Ovary (tissue), 7 donors: ENCODE measurements at regions not wholly inside any gene's neighbourhood (a gene's known extent, or its start where the extent isn't known, plus 50 kb on each side); places are given as distances from the start of the nearest gene placed in this dataset. TPM values are rescaled to one million over a fixed set of nuclear protein-coding genes. Genes with fewer than 3 reads are reported as not detected.

ENCODE experiments used
- DNase-seq, 5 donors: peaks; one replicate each; pipeline ENCODE4 v3.0.0-alpha.2; 2019 to 2020
- H3K27ac ChIP-seq, 2 donors: fragments of 200-600 bp; one replicate each; pipeline versions ENCODE4 v1.5.1 to v1.8.0; 2019 to 2022
- H3K27me3 ChIP-seq: fragments of 200-600 bp; one replicate; pipeline ENCODE4 v1.8.0; 2022
- H3K36me3 ChIP-seq: fragments of 200-600 bp; sonication (generic); one replicate; pipeline ENCODE4 v1.5.1; 2019
- H3K4me1 ChIP-seq: one replicate; pipeline ENCODE4 v1.8.1; 2013; ENCODE audit warnings: mild to moderate bottlenecking, moderate library complexity; ENCODE audit not compliant: insufficient read depth
- H3K4me3 ChIP-seq: fragments of 200-600 bp; sonication (generic); one replicate; pipeline ENCODE4 v1.5.1; 2017
- H3K9me3 ChIP-seq, 2 donors: fragments of 200-600 bp in 1 of 2; sonication (generic) in 1 of 2; one replicate each; pipeline versions ENCODE4 v1.5.1 to v1.8.1; 2013 to 2019; ENCODE audit warnings: mild to moderate bottlenecking in 1 of 2, moderate library complexity in 1 of 2
- EP300 ChIP-seq: sonication (generic); formaldehyde crosslinking; IDR thresholded peaks from one replicate; pipeline ENCODE4 v1.6.1; 2017; ENCODE audit warnings: antibody characterized with exemption
- POLR2A ChIP-seq: fragments of 450-650 bp; IDR thresholded peaks from one replicate; pipeline ENCODE4 v1.6.1; 2017; ENCODE audit warnings: antibody characterized with exemption, mild to moderate bottlenecking, moderate library complexity
- WGBS, 3 donors: extraction: QIAGEN DNeasy Blood & Tissue Kit in 1 of 3; methylation state at CpG; one replicate each; pipeline versions ENCODE4 v1.1.5 to v1.1.7; 2013 to 2017; 5-methylcytosine and 5-hydroxymethylcytosine counted together
- intact Hi-C, 4 donors: fragments of 100-400 bp; cut with DNase I; formaldehyde crosslinking; loops; one replicate each; pipeline versions ENCODE4 v1.11.0 to v1.15.1; 2022 to 2023
- microRNA counts: library from miRNA; unstranded; fragments of <30 nt; microRNA quantifications from one replicate; lab custom pipeline; 2016
- microRNA-seq, 3 donors: library from miRNA; unstranded; fragments of <30 nt; microRNA quantifications; one replicate each; pipeline versions ENCODE4 to v1.2.0, GENCODE V29; 2019 to 2020
- small RNA-seq: library from RNA; depleted of rRNA; stranded (forward); fragments of <200 nt; gene quantifications from one replicate; pipeline ENCODE3, GENCODE V24; 2016
- TF ChIP-seq, protein P1 (sequence below), 3 donors: fragments of 450-650 bp in 2 of 3; fragments of 200-600 bp in 1 of 3; IDR thresholded peaks; one replicate each; pipeline versions ENCODE4 v1.5.1 to v1.8.0; 2016 to 2022; ENCODE audit warnings: antibody characterized with exemption in 3 of 3, mild to moderate bottlenecking in 1 of 3
- donor health status: DM: no; HTN: no; CAD: no; lungs with moderate emphysema.
- donor health status: DM: no; HTN: no; CAD: no.
- donor health status: Bipolar disorder and iron deficiency.
- donor health status: DM: no; HTN: no; CAD: no.
- donor health status: DM: yes; HTN: yes; CAD: no.

DNA sequence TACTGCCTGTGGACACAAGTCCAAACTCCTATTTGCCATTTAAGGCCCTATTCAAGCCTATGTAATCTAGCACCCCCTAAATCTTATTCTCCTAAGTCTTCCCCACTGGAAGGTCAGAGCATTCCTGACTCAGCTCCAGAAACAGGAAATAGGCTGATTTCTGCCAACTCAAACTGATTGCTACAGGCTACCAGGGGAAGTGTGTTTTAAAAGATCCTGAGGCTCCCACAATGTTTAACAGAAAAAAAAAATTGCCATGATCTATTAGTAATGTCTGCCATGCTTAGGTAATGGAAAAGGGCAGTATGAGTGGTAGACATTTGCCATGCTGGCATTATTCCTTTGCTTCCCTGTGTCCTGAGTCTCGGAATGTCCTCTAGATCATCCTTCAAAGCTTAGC, 65.8 kb upstream of the BRINP1 start:
- no peak for DNase-seq
- TF ChIP-seq EP300: no peak
- no peak for TF ChIP-seq POLR2A
- TF ChIP-seq, protein P1, sequence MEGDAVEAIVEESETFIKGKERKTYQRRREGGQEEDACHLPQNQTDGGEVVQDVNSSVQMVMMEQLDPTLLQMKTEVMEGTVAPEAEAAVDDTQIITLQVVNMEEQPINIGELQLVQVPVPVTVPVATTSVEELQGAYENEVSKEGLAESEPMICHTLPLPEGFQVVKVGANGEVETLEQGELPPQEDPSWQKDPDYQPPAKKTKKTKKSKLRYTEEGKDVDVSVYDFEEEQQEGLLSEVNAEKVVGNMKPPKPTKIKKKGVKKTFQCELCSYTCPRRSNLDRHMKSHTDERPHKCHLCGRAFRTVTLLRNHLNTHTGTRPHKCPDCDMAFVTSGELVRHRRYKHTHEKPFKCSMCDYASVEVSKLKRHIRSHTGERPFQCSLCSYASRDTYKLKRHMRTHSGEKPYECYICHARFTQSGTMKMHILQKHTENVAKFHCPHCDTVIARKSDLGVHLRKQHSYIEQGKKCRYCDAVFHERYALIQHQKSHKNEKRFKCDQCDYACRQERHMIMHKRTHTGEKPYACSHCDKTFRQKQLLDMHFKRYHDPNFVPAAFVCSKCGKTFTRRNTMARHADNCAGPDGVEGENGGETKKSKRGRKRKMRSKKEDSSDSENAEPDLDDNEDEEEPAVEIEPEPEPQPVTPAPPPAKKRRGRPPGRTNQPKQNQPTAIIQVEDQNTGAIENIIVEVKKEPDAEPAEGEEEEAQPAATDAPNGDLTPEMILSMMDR (IDR thresholded peaks at IDR 0.05): no peak
- Histone ChIP-seq H3K27ac (no peak overlapping the region), H3K9me3 (no peaks in the 10 kb centered on the region), H3K4me1 (no peaks in the 10 kb centered on the region), H3K36me3 (no peaks in the 10 kb centered on the region), H3K27me3 (no peaks in the 10 kb centered on the region), H3K4me3 (no peak overlapping the region)
- WGBS, 3 donors: 60 to 94% (median 91%) methylated on average over 1 of the region's 1 CpG
- intact Hi-C loops: no loop called here

DNA sequence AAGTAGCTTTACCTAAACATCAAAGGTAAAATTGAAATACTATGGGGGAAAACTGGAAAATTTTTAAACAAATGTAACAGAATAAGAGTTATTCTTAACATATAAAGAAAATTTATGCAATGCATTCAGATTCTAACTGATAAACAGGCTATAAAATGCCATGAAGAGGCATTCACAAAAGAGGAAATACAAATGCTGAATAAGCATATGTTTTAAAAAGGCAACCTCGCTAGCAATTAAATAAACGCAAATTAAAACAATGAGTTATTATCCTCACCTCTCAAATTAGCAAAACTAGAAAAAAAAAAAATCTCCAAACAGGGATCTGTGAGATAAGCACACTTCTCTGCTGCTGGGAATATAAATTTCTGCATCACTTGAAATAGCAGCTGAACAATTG, 63.2 kb upstream of the BRINP1 start:
- no peak for TF ChIP-seq EP300
- TF ChIP-seq, protein P1 (IDR thresholded peaks at IDR 0.05): no peak
- no peak for TF ChIP-seq POLR2A
- no peaks in the 10 kb centered on the region for H3K9me3 ChIP-seq
- H3K4me3 ChIP-seq: no peak overlapping the region
- no peaks in the 10 kb centered on the region for H3K36me3 ChIP-seq
- intact Hi-C loops: no loop called here
- H3K27me3 ChIP-seq: no peaks in the 10 kb centered on the region
- no peaks in the 10 kb centered on the region for H3K4me1 ChIP-seq
- no peak for DNase-seq
- WGBS, 3 donors: 59 to 75% (median 67%) methylated on average over 2 of the region's 2 CpGs
- no peak overlapping the region for H3K27ac ChIP-seq

DNA sequence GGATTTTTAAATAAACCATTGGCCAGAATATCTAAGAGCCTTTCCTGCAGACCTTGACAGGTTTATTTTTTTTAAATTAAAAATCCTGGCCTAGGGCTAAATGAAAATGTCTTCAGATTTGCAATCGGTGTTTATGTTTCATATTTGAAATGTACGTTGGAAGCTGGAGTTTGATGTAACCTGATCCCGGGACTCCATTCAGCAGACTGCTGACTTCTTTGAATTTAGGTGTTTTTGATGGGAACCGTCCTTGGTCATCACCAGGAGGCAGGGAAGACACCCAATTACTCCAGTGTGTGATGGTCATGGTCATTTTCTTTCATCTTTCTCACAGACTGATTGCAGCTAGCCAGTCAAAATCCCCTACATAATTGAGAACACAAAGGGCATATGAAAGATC, 60.1 kb upstream of the BRINP1 start:
- DNase-seq: no peak
- no peaks in the 10 kb centered on the region for H3K4me1 ChIP-seq
- intact Hi-C loops: no loop called here
- 69 to 77% (median 72%) methylated on average over 4 of the region's 4 CpGs for WGBS, 3 donors
- no peaks in the 10 kb centered on the region for H3K36me3 ChIP-seq
- no peaks in the 10 kb centered on the region for H3K27me3 ChIP-seq
- H3K27ac ChIP-seq: no peak overlapping the region
- no peak overlapping the region for H3K4me3 ChIP-seq
- H3K9me3 ChIP-seq: no peaks in the 10 kb centered on the region
- TF ChIP-seq, protein P1 (IDR thresholded peaks at IDR 0.05): no peak
- TF ChIP-seq POLR2A (no peak), EP300 (no peak)

DNA sequence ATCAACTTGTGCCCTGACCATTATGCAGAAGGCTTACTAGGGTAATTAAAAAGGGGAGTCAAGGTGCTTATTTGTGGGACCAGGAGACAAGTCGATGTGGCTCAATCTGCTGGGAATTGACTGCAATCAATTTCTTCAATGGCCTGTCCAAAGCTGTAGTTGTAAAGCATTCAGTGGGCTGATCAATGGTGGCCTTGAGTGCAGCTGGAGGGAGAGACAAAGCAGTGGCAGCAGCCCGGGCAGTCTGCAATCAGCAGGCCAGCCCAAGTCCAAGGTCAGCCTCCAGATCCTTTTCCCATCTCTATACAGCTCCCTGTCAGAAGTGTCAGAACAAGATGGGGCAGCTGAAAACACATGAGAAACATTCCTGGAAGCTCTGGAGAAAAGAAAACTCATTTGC, 51.0 kb upstream of the BRINP1 start:
- Histone ChIP-seq H3K36me3 (no peaks in the 10 kb centered on the region), H3K27ac (no peak overlapping the region)
- WGBS, 3 donors: 8 to 20% (median 15%) methylated on average over 2 of the region's 2 CpGs

More for the DNA sequence above, 51.0 kb upstream of the BRINP1 start:
- Histone ChIP-seq H3K27me3 (no peaks in the 10 kb centered on the region), H3K4me1 (no peaks in the 10 kb centered on the region), H3K4me3 (no peak overlapping the region), H3K9me3 (no peaks in the 10 kb centered on the region)
- intact Hi-C loops: no loop called here
- DNase-seq: no peak
- TF ChIP-seq, protein P1 (IDR thresholded peaks at IDR 0.05): no peak
- TF ChIP-seq POLR2A (no peak), EP300 (no peak)

MicroRNAs encoded in the stretch of these regions (microRNA counts, 767-probe panel; counts per million panel counts)
- 530 counts per million, percentile 78 among the panel's probes with 10 or more counts for microRNA hsa-miR-147a (lab: Ali Mortazavi, UCI)

Small RNA genes in the stretch of these regions (microRNA-seq; reads per million reads assigned to microRNA genes)
- 0 reads per million in 3 donors for gene MIR147A

Small RNA genes in the stretch of these regions (small RNA-seq; reads per million reads assigned to genes)
- not detected for gene MIR147A
